WTC11 (cell line): ENCODE measurements at regions not wholly inside any gene's neighbourhood (a gene's known extent, or its start where the extent isn't known, plus 50 kb on each side); places are given as distances from the start of the nearest gene placed in this dataset.

Experiments used
- ATAC-seq: fragments of 200-7000 bp; cut with Tn5 transposase; 2 replicates; pipeline ENCODE4 v1.10.0; 2021; ENCODE audit warnings: mild to moderate bottlenecking, moderate library complexity
- CTCF ChIA-PET: fragments of 300-600 bp; sonication (Branson Sonifier 250); formaldehyde crosslinking; loops from one replicate; lab custom pipeline; 2021; ENCODE audit warnings: antibody characterized with exemption; lab: Charles Lee
- POLR2A ChIA-PET: fragments of 350-600 bp; sonication (Branson Sonifier 250); formaldehyde crosslinking; loops from one replicate; lab custom pipeline; 2021; ENCODE audit warnings: antibody characterized with exemption; lab: Charles Lee
- DNase-seq: peaks from one replicate; pipeline ENCODE4 v3.0.0; 2021; ENCODE audit warnings: low spot score
- H3K27ac Mint-ChIP-seq: 2 replicates; pipeline ENCODE4 v1.8.0; 2021; ENCODE audit warnings: mixed read lengths
- H3K27me3 Mint-ChIP-seq: 2 replicates; pipeline ENCODE4 v1.8.0; 2021; ENCODE audit warnings: low read depth, mild to moderate bottlenecking, moderate library complexity, mixed read lengths
- H3K36me3 Mint-ChIP-seq: 2 replicates; pipeline ENCODE4 v1.8.0; 2021; ENCODE audit warnings: mixed read lengths
- H3K4me1 Mint-ChIP-seq: 2 replicates; pipeline ENCODE4 v1.8.0; 2022; ENCODE audit warnings: mixed read lengths
- H3K4me3 Mint-ChIP-seq: 2 replicates; pipeline ENCODE4 v1.8.0; 2021; ENCODE audit warnings: mild to moderate bottlenecking, moderate library complexity, mixed read lengths
- H3K9me3 Mint-ChIP-seq: 2 replicates; pipeline ENCODE4 v1.8.0; 2021; ENCODE audit warnings: mixed read lengths
- ARID4B ChIP-seq: sonication (generic); formaldehyde crosslinking; IDR thresholded peaks from 2 replicates; pipeline ENCODE4 v1.8.0; 2023; ENCODE audit warnings: missing genetic modification reagents, mild to moderate bottlenecking, borderline replicate concordance
- ATF2 ChIP-seq: sonication (generic); formaldehyde crosslinking; IDR thresholded peaks from 2 replicates; pipeline ENCODE4 v1.8.1; 2022; ENCODE audit warnings: low read depth, missing genetic modification reagents, borderline replicate concordance
- ATF6 ChIP-seq: sonication (generic); formaldehyde crosslinking; IDR thresholded peaks from 2 replicates; pipeline ENCODE4 v1.8.1; 2023; ENCODE audit warnings: mild to moderate bottlenecking, missing genetic modification reagents
- ERG ChIP-seq: fragments of 250-450 bp; sonication (Bioruptor Pico); IDR thresholded peaks from 2 replicates; pipeline ENCODE4 v1.8.0; 2021; ENCODE audit warnings: mild to moderate bottlenecking
- GRHL2 ChIP-seq: fragments of 250-450 bp; sonication (Bioruptor Pico); IDR thresholded peaks from 2 replicates; pipeline ENCODE4 v1.8.0; 2022; ENCODE audit warnings: mild to moderate bottlenecking, moderate library complexity; ENCODE audit not compliant: insufficient replicate concordance, severe bottlenecking
- KAT7 ChIP-seq: sonication (generic); formaldehyde crosslinking; IDR thresholded peaks from 2 replicates; pipeline ENCODE4 v1.8.1; 2023; ENCODE audit warnings: missing genetic modification reagents, mild to moderate bottlenecking, borderline replicate concordance
- MXD4 ChIP-seq: fragments of 250-450 bp; sonication (Bioruptor Pico); IDR thresholded peaks from 2 replicates; pipeline ENCODE4 v1.8.0; 2021; ENCODE audit warnings: mild to moderate bottlenecking, moderate library complexity, borderline replicate concordance
- NR2C2 ChIP-seq: sonication (generic); formaldehyde crosslinking; IDR thresholded peaks from 2 replicates; pipeline ENCODE4 v1.8.0; 2022; ENCODE audit warnings: mild to moderate bottlenecking, missing genetic modification reagents
- PRDM15 ChIP-seq: sonication (generic); formaldehyde crosslinking; IDR thresholded peaks from 2 replicates; pipeline ENCODE4 v1.8.0; 2022; ENCODE audit warnings: missing genetic modification reagents
- STAT6 ChIP-seq: sonication (generic); formaldehyde crosslinking; conservative IDR thresholded peaks from 2 replicates; pipeline ENCODE4 v1.8.1; 2023; ENCODE audit warnings: mild to moderate bottlenecking, low read depth, missing genetic modification reagents, moderate library complexity
- ZNF219 ChIP-seq: sonication (generic); formaldehyde crosslinking; IDR thresholded peaks from 2 replicates; pipeline ENCODE4 v1.8.0; 2023; ENCODE audit warnings: missing genetic modification reagents, mild to moderate bottlenecking, borderline replicate concordance
- ZNF281 ChIP-seq: sonication (generic); formaldehyde crosslinking; IDR thresholded peaks from 2 replicates; pipeline ENCODE4 v1.8.0; 2023; ENCODE audit warnings: mild to moderate bottlenecking, missing genetic modification reagents
- ZNF317 ChIP-seq: sonication (generic); formaldehyde crosslinking; IDR thresholded peaks from 2 replicates; pipeline ENCODE4 v1.8.1; 2023; ENCODE audit warnings: low read depth, mild to moderate bottlenecking, moderate library complexity, missing genetic modification reagents, borderline replicate concordance
- ZSCAN18 ChIP-seq: fragments of 250-450 bp; sonication (Bioruptor Pico); IDR thresholded peaks from 2 replicates; pipeline ENCODE4 v2.1.2; 2022; ENCODE audit warnings: mild to moderate bottlenecking, moderate library complexity

GRCh38 chr9:108582726-108583125, 273.1 kb downstream of the ACTL7B start (continued):
- TF ChIP-seq ATF2 (CRISPR knock-in tag) (no peak), STAT6 (CRISPR knock-in tag) (no peak), ZSCAN18 (no peak), MXD4 (CRISPR knock-in tag) (no peak)

GRCh38 chr9:108579757-108580439, 275.9 kb downstream of the ACTL7B start:
- Mint-ChIP-seq H3K27ac (no peak overlapping the region), H3K27me3 (no peaks in the 10 kb centered on the region), H3K4me3 (no peak overlapping the region), H3K4me1 (no peaks in the 10 kb centered on the region), H3K36me3 (no peaks in the 10 kb centered on the region), H3K9me3 (peaks cover 5% of the 10 kb centered on the region; the same call in 1 of the 2 replicates)
- DNase-seq (no peak), ATAC-seq (no peak)
- CTCF ChIA-PET, result no interaction called here
- POLR2A ChIA-PET, result no interaction called here
- TF ChIP-seq PRDM15 (CRISPR knock-in tag) (no peak), ZNF281 (no peak), ZNF317 (no peak), NR2C2 (CRISPR knock-in tag) (no peak), ARID4B (CRISPR knock-in tag) (no peak), ZNF219 (CRISPR knock-in tag) (no peak), KAT7 (CRISPR knock-in tag) (no peak), GRHL2 (CRISPR knock-in tag) (no peak), ERG (CRISPR knock-in tag) (no peak), ATF6 (CRISPR knock-in tag) (no peak)
